Right renal pelvis (tissue), 4 donors: ENCODE measurements at regions not wholly inside any gene's neighbourhood (a gene's known extent, or its start where the extent isn't known, plus 50 kb on each side); places are given as distances from the start of the nearest gene placed in this dataset.

ENCODE experiments used
- DNase-seq, 4 donors: peaks; one replicate each; pipeline ENCODE4 v3.0.0-alpha.2; 2013; ENCODE audit warnings: low read depth in 4 of 4, low spot score in 3 of 4, missing footprints in 1 of 4

- no peak for DNase-seq
Measured at GRCh38 chr22:49325531-49326395, 501.9 kb downstream of the BRD1 start.

- no peak for DNase-seq
Measured at GRCh38 chr22:49324527-49325491, 502.9 kb downstream of the BRD1 start.

- no peak for DNase-seq
Measured at GRCh38 chr22:49323751-49324415, 503.8 kb downstream of the BRD1 start.

GRCh38 chr22:49322861-49323622 is 504.6 kb downstream of the BRD1 start:
- DNase-seq, result no peak

GRCh38 chr22:49322231-49322630 is 505.4 kb downstream of the BRD1 start:
- no peak for DNase-seq

- DNase-seq, result no peak
Measured at GRCh38 chr22:49321477-49322055, 506.1 kb downstream of the BRD1 start.

GRCh38 chr22:49320714-49321476 is 506.8 kb downstream of the BRD1 start:
- DNase-seq, result no peak

- no peak for DNase-seq
Measured at GRCh38 chr22:49317369-49317768, 510.3 kb downstream of the BRD1 start.

GRCh38 chr22:49312601-49313000 is 515.1 kb downstream of the BRD1 start:
- no peak for DNase-seq

- DNase-seq, result no peak
Measured at GRCh38 chr22:49310354-49310753, 517.3 kb downstream of the BRD1 start.

GRCh38 chr22:49308300-49308699 is 519.4 kb downstream of the BRD1 start:
- no peak for DNase-seq

GRCh38 chr22:49307870-49308269 is 519.8 kb downstream of the BRD1 start:
- no peak for DNase-seq

- no peak for DNase-seq
Measured at GRCh38 chr22:49307481-49307830, 520.2 kb downstream of the BRD1 start.

GRCh38 chr22:49306632-49307480 is 520.8 kb downstream of the BRD1 start:
- no peak for DNase-seq

- no peak for DNase-seq
Measured at GRCh38 chr22:49305966-49306631, 521.6 kb downstream of the BRD1 start.

- DNase-seq, result peak; percentile 22 to 51 (median 38)
Measured at GRCh38 chr22:49305214-49305965, 522.3 kb downstream of the BRD1 start.
